Glomerular endothelial cell (primary cell): ENCODE measurements at regions not wholly inside any gene's neighbourhood (a gene's known extent, or its start where the extent isn't known, plus 50 kb on each side); places are given as distances from the start of the nearest gene placed in this dataset.
"Not testable (repeated sequence)": the region's sequence is repeated elsewhere in the genome, so short reads cannot be mapped to it uniquely, and the experiment has no call there.

Experiments used
- DNase-seq: peaks from one replicate; pipeline ENCODE4 v3.0.0-alpha.2; 2011; ENCODE audit warnings: low read depth, low spot score; ENCODE audit errors: extremely low read depth

DNA sequence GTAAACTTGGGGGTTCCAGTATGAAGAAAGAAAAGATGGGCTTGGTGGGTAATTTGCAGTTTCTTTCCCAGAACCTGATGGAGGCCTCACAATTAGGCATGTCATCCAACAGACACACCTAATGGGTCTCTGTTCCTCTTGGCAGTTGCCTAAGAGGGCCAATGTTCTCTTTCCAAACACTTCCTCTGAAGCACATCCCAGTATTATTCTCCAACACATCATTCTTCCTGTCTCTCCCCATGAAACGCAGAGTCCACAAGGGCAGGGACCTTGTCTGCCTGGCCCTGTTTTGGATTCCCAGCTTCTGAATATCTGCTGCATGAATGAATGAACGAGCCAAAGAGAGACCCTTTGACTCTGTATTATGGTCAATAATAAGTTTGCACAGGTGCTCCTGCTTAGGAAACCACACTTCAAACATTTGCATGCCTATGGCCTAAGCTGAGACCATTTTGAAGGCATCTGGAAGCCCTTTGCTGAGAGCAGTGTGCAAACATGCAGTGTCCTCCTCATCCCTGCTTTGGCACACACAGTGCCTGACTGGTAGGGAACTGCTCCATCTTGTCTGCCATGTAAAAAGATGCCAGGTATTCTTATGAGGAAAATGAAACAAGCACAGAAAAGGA lies 100.9 kb upstream of the CHST15 start:
- no peak for DNase-seq

DNA sequence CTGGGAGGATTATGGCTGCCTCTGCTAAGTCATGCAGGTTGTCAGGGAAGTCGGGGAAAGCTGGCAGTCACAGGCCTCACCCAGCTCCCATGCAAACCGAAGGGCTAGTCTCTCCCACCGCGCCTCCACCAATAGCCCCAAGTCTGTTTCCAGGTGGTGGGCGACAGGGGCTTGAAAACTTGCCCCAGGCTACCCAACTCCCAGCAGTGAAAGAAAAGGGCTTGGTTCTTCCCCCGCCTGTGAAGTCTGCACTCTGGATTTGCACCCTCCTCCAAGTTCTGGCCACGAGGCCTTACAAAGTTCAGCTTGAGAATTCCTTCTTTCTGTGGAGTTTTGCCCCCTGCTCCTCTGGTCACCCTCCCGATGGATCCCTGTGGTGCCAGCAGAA lies 99.9 kb upstream of the CHST15 start:
- no peak for DNase-seq

DNA sequence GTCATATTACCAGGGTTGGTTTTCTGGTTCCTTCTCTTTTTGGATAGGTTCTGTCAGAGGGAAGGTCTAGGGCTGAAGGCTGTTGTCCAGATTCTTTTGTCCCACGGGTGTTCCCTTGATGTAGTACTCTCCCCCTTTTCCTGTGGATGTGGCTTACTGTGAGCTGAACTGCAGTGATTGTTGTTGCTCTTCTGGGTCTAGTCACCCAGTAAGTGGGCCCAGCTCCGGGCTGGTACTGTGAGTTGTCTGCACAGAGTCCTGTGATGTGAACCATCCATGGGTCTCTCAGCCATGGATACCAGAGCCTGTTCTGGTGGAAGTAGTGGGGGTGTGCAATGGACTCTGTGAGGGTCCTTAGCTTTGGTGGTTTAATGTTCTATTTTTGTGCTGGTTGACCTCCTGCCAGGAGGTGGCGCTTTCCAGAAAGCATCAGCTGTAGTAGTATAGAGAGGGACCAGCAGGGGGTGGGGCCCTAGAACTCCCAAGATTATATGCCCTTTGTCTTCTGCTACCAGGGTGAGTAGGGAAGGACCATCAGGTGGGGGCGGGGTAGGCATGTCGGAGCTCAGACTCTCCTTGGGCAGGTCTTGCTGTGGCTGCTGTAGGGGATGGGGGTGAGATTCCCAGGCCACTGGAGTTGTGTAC lies 99.4 kb upstream of the CHST15 start:
- not testable (repeated sequence) for DNase-seq

DNA sequence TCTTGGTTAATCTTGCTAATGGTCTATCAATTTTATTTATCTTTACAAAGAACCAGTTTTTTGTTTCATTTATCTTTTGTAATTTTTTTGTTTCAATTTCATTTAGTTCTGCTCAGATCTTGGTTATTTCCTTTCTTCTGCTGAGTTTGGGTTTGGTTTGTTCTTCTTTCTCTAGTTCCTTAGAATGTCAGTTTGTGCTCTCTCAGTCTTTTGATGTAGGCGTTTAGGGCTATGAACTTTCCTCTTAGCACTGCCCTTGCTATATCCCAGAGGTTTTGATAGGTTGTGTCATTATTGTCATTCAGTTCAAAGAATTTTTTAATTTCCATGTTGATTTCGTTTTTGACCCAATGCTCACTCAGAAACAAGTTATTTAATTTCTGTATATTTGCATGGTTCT lies 97.1 kb upstream of the CHST15 start:
- not testable (repeated sequence) for DNase-seq

DNA sequence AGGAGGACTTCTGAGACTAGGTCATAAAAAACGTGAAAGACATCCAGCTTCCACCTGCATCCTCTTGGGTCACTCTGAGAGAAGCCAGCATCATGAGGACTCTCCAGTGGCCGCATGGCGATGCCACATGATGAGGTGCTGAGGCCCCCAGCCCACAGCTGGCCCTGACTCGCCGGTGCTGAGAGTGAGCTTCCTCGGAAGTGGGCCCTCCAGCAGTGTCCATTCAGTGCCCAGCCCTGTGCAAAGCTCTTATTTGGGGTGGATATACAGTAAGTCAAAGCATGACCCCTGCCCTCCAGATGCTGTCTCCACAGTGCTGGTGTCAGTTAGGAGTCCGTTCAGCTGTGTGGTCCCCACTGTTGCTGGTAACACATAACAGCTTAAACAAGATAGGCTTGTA lies 93.6 kb upstream of the CHST15 start:
- DNase-seq, result no peak

DNA sequence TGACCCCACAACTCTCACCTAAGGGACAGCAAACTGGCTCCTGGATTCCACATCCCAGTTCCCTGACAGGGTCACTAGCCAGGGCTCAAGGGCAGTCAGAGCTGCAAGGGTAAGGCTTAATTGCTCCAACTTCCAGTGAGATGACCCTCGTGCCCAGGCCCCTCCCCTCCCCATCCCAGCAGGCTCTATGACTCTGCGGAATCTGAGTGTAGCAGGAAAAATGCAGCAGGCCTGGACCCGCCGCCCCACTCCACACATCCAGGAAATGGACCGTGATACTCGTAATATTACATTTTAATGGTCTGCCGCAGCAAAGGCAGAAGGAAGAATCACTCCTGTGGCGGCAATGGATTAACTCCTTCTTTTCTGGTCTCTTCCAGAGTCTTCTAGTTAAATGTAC lies 91.7 kb upstream of the CHST15 start:
- no peak for DNase-seq

DNA sequence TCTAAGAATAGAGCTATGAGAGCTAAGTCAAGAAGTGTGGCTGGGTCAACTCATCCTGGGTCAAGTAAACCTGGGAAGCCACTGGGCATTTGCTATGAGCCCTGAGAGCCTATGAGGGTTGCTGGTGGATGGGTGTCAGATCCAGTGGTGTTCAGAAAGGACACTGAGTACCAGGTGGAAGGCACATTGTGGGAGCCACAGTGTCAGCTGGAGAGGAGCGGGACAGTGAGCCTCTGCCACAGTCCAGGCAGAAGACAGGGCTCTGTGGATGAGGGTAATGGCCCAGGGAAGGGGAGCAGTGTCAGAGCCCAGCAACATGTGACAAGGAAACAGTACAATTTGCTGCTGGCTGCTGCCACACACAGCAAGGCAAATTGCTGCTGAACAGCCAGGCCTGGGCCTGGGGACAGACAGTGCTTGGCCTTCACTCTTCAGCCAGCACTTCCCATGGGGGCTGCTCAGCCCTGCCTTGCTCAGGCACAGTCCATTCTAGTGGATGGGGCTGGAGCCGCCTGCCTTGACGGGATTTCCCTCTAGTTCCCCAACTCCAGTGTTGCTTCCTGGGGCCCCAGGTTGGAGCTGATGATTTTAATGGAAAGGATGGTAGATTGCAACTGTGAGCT lies 90.9 kb upstream of the CHST15 start:
- DNase-seq, result no peak

DNA sequence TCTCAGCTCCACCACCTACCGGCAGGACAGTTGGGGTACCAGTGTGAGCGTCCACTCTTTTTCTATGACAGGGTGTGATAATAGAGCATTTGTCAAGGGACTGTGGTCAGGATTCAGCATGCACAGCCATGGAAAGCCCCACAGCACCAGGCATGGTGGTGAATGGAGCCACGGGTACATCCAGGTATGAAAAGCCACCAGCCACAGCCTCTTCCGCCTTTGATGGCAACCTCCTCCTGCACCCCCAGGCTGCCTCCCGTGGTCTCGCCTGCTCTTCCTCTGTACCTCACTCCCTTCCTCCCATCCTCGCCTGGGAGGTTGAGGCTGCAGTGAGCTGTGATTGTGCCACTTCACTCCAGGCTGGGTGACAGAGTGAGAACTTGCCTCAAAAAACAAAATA lies 90.2 kb upstream of the CHST15 start:
- DNase-seq, result no peak

DNA sequence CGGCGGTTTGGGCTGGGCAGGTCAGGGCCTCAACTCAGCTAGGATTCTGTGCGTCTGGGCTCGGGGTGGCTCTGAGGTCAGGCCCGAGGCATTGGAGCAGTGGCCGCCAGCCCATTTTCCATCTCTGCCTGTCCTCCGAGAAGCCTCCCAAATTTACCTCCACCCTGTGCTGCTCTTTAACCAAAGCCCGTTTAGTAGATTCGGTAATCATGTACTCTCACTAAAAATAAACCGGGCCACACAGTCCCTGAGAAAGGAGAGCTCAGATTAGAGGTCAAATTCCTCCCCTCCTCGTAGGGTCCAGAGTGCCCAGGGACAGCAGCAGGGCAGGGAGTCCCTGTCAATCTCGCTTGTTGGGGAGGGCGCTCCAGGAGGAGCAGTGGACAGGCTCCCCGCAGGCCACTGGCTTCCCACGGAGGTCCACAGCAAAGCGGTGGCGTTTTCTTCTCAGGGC lies 88.7 kb upstream of the CHST15 start:
- no peak for DNase-seq

DNA sequence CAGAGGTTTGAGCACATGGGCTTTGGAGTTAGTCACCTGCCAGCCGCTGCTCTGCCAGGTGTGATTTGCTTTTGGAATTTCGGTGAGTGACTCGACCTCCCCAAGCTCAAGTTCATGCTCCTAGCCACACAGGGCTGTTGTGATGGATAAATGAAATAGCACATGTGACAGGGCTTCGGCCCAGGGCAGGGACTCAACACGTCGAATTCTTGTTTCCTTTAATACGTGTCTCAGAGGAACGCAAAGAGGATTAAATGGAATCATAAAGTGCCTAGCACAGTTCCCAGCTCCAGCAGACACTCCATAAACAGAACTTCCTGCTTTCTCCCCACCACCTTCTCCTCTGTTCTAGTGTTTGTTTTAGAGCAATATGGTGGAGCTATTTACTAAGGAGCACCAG lies 88.3 kb upstream of the CHST15 start:
- no peak for DNase-seq

DNA sequence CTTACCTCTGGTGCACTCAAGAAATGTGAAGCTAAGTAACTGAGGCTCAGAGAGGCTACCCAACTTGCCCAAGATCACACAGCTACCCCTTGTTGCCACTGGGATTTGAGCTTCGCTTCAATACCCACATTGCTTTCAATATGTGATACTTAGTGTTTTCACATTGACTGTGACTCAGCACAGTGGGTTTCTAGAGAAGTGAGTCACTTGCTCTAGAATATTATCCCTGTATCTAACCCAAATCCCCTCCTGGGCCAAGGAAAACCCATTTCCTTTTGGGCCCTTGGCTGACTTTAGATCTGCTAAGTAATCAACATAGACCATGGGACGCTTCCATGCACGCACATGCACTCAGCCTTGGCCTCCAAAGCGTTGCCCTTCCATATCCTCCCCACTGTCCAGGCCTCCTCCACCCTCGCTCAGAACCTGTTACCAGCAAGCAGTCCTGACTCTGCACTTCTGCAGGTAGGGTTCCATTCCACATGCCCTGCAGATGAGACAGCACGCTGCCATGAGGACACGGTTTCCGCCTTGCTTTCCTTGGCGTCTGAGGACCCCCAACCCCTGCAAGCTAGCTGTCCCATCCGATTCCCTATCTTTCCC lies 87.7 kb upstream of the CHST15 start:
- no peak for DNase-seq

DNA sequence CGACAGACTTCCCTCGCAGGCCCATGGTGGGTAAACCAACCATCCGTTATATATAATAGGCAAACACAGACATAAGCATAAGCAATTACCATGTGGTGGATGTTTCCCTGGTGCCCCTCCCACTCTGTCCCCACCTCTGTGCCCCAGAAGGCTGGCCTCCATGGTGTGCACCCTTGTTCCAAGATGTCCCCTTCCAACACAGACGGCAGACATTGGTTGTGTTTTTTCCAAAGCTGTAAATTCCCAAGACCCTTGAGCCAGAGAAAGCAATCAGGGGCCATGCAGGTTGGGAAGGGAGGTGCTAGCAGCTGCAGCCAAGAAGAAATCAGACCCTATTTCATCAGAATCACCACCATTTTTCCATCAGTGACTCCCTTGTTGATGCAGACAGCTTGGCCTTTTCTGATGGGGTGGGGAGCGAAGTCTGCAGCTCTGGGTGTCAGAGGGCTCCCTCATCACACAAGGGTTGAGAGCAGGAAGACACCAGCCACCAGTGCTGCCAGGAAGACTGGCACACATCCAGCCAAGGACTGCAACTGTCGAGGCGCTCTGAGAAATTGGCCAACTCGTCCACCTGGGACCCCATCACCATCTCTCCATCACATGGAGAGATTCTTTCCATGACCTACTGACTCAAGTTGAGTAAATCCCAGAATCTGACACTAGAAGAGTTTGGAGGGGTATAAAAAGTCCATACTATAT lies 86.8 kb upstream of the CHST15 start:
- no peak for DNase-seq

DNA sequence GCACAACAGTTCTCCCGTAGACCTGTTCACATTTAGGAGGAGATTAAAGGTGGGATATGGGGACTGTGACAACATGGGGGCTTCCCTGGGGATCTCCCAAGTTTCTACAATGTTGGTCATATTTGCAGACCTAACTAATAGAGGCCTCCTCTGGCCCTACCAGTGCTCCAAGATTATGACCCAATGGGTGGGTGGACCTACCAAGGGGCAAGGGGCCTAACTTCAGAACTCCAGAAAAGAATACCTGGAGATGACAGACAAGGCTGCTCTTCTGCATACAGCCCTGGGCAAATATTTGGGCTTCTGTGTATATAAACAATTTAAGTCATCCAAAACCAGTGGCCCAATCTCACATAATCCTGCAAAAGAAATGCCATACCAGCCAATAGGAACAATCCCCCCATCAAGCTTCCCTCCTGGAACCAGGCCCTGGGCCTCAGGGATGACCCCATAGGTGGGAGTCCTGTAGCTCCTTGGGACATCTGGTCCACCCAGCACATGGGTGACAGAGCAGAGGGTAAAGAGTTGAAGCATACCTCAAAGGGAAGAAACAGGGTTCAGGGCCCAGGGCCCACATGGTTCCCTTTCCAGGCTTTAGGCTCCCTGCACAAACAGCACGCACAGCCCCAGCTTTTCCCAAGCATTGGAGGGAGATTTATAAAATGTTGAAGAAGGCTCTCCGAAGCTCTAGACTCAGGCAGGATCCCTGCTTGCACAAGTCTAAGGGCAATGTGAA lies 86.1 kb upstream of the CHST15 start:
- DNase-seq, result no peak

DNA sequence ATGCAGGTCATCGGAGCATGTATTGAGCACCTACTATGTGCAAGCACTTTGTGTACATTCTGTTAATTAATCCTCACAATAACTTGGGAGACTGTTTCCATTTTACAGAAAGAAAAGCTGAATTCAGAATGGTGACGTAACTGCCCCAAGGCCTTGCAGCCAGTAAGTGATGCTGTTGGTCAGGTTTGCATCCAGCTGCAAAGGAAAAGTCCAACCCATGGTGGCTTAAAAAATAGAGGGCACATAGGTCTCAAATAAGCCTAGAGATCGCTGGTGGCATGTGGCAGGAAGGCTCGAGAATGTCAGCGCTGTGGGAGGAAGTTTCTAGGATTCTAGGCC lies 83.8 kb upstream of the CHST15 start:
- no peak for DNase-seq

DNA sequence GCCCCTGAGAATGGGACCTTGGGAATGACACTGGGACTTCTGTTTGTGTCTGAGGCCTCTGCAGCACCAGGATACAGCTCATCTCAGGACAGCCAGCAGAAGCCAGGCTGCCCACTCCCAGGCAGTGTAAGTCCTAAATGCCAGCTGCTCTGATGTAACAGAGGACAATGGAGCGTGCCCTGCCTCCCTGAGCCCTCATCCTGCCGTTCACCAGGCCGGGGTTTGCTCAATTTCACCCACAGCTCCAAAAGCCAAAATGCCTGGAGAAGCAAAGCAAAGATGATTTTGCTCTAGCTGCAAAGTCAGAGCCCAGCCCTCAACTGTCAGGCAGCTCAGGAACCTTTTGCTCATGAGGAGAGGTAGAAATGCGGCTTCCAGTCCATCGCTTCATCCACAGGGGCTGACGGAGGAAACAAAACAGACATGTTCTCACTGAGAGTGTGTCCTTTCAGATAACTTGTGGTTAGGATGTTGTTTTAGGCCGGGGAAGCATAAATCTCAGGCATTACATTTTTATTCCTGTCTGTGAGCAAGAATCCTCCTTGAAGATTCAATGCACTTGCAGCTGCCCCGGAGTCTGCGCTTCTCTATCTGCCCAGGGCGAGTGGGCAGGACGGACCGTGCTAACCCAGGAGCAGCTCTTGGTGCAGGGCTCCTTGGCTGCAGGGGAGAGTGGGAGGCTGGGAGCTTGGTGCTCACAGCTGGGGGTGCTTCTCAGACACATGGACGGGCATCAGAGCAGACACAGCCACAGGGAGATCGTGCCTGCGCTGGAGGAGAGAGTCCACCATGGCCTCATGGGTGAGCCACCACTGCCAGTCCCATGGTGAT lies 83.2 kb upstream of the CHST15 start:
- no peak for DNase-seq

DNA sequence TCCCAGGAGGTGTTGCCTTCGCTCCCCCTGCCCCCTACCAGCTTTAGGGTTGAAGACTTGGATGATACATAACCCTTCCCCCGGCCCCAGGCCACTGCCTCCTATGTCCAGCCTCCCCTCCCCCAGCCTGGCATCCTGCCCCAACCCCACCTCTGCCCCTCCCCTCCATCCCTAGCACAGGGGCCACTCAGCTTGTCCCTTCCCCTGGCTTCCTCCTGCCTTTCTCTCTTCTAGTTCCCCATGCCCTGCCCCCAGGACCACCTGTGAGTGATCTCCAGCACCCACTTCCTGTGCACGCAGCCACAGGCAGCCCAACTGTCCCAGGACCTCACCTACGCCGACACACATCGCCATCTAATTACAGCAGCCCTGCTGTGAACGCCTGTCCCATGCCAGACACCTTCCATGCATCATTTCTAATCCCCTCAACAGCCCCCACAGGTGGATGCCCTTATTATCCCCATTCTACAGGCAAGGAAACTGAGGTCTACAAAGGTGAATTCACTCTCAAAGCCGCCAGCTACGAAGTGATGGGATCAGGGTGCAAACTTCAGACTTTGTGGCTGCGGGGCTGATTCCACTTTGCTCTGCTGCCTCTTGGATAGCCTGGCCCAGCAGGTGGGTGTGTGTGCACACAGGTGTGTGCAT lies 82.4 kb upstream of the CHST15 start:
- no peak for DNase-seq

DNA sequence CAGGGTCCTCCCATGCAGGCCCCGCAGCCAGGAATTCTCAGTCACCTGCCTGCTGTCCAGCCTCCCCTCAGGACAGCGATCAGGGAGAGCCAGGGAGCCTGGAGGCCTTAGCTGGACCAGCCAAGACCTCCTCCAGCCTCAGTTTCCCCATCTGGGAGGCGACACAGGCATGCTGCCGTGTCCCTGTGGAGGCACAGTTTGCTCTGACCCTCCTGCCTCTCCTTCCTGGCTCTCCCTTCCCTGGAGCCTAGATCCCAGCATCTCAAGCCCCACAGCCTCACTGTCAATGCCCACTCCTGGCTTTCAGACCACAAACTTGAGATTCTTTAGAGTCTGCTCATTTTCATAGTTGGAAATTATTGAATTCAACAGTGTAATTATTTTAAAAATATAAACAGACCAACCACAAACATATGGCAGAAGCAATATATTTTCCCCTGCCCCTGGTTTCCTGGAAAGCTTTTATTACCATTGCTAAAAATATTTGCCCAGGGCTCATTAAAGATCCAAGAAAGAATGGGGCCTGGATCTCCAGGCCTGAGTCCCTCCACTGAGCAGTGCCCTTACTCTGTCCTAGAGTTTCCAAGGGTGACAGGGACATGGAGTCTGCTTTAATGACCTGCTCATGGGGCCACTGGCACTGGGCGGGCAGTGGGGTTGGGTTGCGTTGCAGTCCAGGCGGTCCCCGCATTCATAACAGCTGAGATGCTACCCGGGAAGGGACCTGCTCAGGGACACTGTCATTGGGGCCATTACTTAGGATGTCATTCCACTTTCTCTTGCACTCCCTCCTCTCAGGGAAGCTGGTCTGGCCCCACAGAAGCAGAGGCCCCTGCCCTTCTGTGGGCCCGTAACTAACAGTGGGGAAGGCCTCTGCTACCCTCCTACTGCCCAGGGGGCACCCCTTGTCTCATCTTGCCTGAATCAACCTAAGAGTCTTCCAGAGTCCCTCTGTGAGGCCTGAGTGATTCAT lies 81.6 kb upstream of the CHST15 start:
- no peak for DNase-seq

DNA sequence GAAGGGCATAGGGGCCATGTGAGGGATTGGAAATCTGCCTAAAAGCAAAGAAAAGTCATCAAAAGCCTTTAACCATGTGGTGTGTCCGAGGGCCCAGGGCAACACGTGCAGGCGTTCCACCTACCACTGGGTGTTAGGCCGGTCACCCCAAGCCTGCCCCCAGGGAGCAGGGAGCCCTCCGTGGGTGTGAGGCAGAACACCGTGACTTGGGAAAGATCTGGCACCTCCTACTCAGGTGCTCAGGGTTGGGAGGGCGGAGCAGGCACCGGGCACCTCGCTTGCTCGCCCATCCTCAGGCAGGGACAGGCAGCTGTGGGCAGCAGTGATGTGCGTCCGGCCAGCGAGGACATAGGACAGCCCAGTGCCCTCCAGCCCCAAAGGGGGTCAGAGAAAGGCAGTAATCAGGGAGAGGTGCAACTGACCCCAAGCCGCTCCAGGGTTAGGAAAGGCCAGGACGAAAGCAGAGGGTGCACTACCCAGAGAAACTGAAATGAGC lies 80.7 kb upstream of the CHST15 start:
- no peak for DNase-seq
